MM.1S (cell line): ENCODE measurements at regions not wholly inside any gene's neighbourhood (a gene's known extent, or its start where the extent isn't known, plus 50 kb on each side); places are given as distances from the start of the nearest gene placed in this dataset.

Experiments
- EZH2 ChIP-seq: fragments of 300-600 bp; sonication (generic); optimal IDR thresholded peaks from 2 replicates; pipeline ENCODE3; 2017; ENCODE audit warnings: low read depth, mild to moderate bottlenecking, antibody characterized with exemption, low read length, mixed read lengths
- TF ChIP-seq, protein P1 (sequence below): fragments of 300-600 bp; sonication (generic); IDR thresholded peaks from 2 replicates; pipeline ENCODE4 v1.5.1; 2016; ENCODE audit warnings: antibody characterized with exemption, low read length, mixed read lengths

DNA sequence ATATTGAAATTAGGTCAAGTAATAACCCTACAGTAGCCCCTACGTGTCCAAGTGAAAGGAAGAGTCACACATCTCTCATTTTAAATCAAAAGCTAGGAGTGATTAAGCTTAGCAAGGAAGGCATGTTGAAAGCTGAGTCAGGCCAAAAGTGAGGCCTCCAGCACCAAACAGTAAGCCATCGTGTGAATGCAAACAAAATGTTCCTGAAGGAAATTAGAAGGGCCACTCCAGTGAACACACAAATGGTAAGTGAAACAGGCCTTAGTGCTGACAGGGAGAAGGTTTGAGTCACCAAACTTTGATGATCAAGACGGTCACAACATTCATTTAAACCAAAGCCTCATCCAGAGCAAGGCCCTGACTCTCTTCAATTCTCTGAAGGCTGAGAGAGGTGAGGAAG is 127.2 kb downstream of the SHANK2 start:
- TF ChIP-seq, protein P1, sequence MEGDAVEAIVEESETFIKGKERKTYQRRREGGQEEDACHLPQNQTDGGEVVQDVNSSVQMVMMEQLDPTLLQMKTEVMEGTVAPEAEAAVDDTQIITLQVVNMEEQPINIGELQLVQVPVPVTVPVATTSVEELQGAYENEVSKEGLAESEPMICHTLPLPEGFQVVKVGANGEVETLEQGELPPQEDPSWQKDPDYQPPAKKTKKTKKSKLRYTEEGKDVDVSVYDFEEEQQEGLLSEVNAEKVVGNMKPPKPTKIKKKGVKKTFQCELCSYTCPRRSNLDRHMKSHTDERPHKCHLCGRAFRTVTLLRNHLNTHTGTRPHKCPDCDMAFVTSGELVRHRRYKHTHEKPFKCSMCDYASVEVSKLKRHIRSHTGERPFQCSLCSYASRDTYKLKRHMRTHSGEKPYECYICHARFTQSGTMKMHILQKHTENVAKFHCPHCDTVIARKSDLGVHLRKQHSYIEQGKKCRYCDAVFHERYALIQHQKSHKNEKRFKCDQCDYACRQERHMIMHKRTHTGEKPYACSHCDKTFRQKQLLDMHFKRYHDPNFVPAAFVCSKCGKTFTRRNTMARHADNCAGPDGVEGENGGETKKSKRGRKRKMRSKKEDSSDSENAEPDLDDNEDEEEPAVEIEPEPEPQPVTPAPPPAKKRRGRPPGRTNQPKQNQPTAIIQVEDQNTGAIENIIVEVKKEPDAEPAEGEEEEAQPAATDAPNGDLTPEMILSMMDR, result no peak
- no peak for TF ChIP-seq EZH2
